ENCODE measurements at regions not wholly inside any gene's neighbourhood (a gene's known extent, or its start where the extent isn't known, plus 50 kb on each side); places are given as distances from the start of the nearest gene placed in this dataset.

DNA sequence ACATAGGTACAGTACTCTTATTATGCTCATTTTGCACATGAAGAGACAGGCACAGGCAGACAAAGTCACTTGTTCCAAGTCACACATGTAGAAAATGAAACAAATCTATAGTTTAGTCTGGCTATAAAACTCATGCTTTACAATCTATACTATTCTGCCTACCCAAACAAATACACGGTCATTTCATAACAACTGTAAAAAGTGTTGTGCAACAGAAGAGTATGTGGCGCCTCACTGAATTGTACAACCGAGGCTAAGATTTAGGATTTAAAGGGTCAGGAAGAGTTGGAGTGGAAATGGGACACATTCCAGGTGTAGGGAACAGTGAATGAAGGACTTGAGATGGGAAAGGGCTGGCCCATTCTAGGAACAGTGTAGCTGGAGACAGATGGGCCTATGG lies 82.9 kb upstream of the TRIO start:
- Histone ChIP-seq H3K9me3 (ENCODE audit: control insufficient read depth in 2 of 3, insufficient read depth in 1 of 3, low read length in 3 of 3) (no peaks in the 10 kb centered on the region), H3K9ac (ENCODE audit: low read length in 3 of 3) (no peak overlapping the region), H3K27ac (ENCODE audit: low read depth in 2 of 2, low read length in 2 of 2) (no peak overlapping the region), H3K4me3 (ENCODE audit: low read length in 3 of 3) (no peak overlapping the region), H3K4me1 (ENCODE audit: control insufficient read depth in 2 of 3, insufficient read depth in 2 of 3, low read depth in 1 of 3, low read length in 3 of 3) (no peaks in the 10 kb centered on the region), H3K36me3 (ENCODE audit: control insufficient read depth in 2 of 3, insufficient read depth in 3 of 3, low read length in 3 of 3) (no peaks in the 10 kb centered on the region), H3K27me3 (ENCODE audit: control insufficient read depth, insufficient read depth, low read length) (no peaks in the 10 kb centered on the region)
- FAIRE-seq: no peak
- TF ChIP-seq, protein P1, sequence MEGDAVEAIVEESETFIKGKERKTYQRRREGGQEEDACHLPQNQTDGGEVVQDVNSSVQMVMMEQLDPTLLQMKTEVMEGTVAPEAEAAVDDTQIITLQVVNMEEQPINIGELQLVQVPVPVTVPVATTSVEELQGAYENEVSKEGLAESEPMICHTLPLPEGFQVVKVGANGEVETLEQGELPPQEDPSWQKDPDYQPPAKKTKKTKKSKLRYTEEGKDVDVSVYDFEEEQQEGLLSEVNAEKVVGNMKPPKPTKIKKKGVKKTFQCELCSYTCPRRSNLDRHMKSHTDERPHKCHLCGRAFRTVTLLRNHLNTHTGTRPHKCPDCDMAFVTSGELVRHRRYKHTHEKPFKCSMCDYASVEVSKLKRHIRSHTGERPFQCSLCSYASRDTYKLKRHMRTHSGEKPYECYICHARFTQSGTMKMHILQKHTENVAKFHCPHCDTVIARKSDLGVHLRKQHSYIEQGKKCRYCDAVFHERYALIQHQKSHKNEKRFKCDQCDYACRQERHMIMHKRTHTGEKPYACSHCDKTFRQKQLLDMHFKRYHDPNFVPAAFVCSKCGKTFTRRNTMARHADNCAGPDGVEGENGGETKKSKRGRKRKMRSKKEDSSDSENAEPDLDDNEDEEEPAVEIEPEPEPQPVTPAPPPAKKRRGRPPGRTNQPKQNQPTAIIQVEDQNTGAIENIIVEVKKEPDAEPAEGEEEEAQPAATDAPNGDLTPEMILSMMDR (IDR thresholded peaks at IDR 0.05; ENCODE audit: borderline replicate concordance, extremely low read depth, insufficient read depth): no peak
- intact Hi-C loops (cut with DNase I): no loop called here
- DNase-seq: no peak

DNA sequence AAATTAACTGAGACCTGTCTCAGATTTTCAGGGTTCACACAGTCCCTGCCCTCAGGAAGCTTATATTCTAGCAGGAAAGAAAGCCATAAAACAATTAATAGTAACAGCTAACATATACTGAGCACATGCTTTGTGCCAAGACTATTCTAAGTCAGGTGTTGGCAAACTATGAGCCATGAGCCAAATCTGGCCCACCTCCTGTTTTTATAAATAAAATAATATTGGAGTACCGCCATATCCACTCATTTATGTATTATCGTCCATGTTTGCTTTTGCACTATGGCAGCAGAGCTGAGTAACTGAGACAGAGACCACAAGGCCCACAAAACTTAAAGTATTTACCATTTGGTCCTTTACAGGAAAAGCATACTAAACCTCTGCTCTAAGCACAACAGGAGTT lies 83.3 kb upstream of the TRIO start:
- Histone ChIP-seq H3K9me3 (ENCODE audit: control insufficient read depth in 2 of 3, insufficient read depth in 1 of 3, low read length in 3 of 3) (no peaks in the 10 kb centered on the region), H3K27ac (ENCODE audit: low read depth in 2 of 2, low read length in 2 of 2) (no peak overlapping the region), H3K27me3 (ENCODE audit: control insufficient read depth, insufficient read depth, low read length) (no peaks in the 10 kb centered on the region), H3K36me3 (ENCODE audit: control insufficient read depth in 2 of 3, insufficient read depth in 3 of 3, low read length in 3 of 3) (no peaks in the 10 kb centered on the region), H3K4me1 (ENCODE audit: control insufficient read depth in 2 of 3, insufficient read depth in 2 of 3, low read depth in 1 of 3, low read length in 3 of 3) (no peaks in the 10 kb centered on the region), H3K9ac (ENCODE audit: low read length in 3 of 3) (no peak overlapping the region), H3K4me3 (ENCODE audit: low read length in 3 of 3) (no peak overlapping the region)
- TF ChIP-seq, protein P1 (IDR thresholded peaks at IDR 0.05; ENCODE audit: borderline replicate concordance, extremely low read depth, insufficient read depth): no peak
- FAIRE-seq (no peak), DNase-seq (no peak)
- intact Hi-C loops (cut with DNase I): no loop called here

DNA sequence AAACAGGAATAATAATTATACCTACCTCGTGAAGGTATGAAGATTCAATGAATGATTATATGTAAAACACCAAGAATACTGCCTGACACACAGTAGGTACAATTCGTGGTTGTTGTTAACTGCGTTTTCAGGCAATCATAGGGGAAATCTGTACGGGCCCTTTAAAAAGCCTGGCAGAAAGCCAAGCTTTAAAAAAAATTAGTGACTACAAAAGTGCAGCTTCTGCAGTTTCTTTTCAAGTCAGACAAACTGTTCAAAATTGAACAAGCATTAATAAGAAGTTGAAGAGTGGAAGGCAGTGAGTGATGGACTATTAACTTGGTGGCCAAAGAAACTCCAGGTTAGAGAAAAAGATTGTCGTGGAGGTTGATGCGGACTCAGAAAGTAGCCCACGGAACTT lies 85.9 kb upstream of the TRIO start:
- Histone ChIP-seq H3K4me3 (ENCODE audit: low read length in 3 of 3) (no peak overlapping the region), H3K27me3 (ENCODE audit: control insufficient read depth, insufficient read depth, low read length) (no peaks in the 10 kb centered on the region), H3K36me3 (ENCODE audit: control insufficient read depth in 2 of 3, insufficient read depth in 3 of 3, low read length in 3 of 3) (no peaks in the 10 kb centered on the region), H3K27ac (ENCODE audit: low read depth in 2 of 2, low read length in 2 of 2) (no peak overlapping the region), H3K4me1 (ENCODE audit: control insufficient read depth in 2 of 3, insufficient read depth in 2 of 3, low read depth in 1 of 3, low read length in 3 of 3) (no peaks in the 10 kb centered on the region), H3K9ac (ENCODE audit: low read length in 3 of 3) (no peak overlapping the region), H3K9me3 (ENCODE audit: control insufficient read depth in 2 of 3, insufficient read depth in 1 of 3, low read length in 3 of 3) (no peaks in the 10 kb centered on the region)
- intact Hi-C loops (cut with DNase I): no loop called here
- FAIRE-seq (no peak), DNase-seq (no peak)
- TF ChIP-seq, protein P1 (IDR thresholded peaks at IDR 0.05; ENCODE audit: borderline replicate concordance, extremely low read depth, insufficient read depth): no peak

DNA sequence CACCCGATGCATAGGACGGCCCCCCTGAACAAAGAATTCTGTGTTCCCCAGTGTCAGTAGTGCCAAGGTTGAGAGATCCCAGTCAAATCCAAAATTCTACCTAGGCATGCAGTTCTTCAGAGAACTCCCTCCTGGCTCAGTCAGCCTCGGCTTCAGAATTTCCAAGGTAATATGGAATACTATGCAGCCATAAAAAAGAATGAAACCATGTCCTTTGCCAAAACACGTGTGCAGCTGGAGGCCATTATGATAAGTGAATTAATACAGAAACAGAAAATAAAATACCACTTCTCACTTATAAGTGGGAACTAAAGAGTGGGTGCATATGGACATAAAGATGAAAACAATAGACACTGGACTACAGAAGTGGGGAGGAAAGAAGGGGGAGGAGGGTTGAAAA lies 87.1 kb upstream of the TRIO start:
- DNase-seq (no peak), FAIRE-seq (no peak)
- no peak overlapping the region for H3K9ac ChIP-seq (ENCODE audit: low read length in 3 of 3)
- no peaks in the 10 kb centered on the region for H3K9me3 ChIP-seq (ENCODE audit: control insufficient read depth in 2 of 3, insufficient read depth in 1 of 3, low read length in 3 of 3)
- no peak overlapping the region for H3K4me3 ChIP-seq (ENCODE audit: low read length in 3 of 3)
- H3K36me3 ChIP-seq (ENCODE audit: control insufficient read depth in 2 of 3, insufficient read depth in 3 of 3, low read length in 3 of 3): no peaks in the 10 kb centered on the region
- H3K27me3 ChIP-seq (ENCODE audit: control insufficient read depth, insufficient read depth, low read length): no peaks in the 10 kb centered on the region
- H3K4me1 ChIP-seq (ENCODE audit: control insufficient read depth in 2 of 3, insufficient read depth in 2 of 3, low read depth in 1 of 3, low read length in 3 of 3): no peaks in the 10 kb centered on the region
- intact Hi-C loops (cut with DNase I): no loop called here
- no peak overlapping the region for H3K27ac ChIP-seq (ENCODE audit: low read depth in 2 of 2, low read length in 2 of 2)
- TF ChIP-seq, protein P1 (IDR thresholded peaks at IDR 0.05; ENCODE audit: borderline replicate concordance, extremely low read depth, insufficient read depth): no peak

All from kidney (tissue), 13 donors.